ENCODE measurements at regions not wholly inside any gene's neighbourhood (a gene's known extent, or its start where the extent isn't known, plus 50 kb on each side); places are given as distances from the start of the nearest gene placed in this dataset.

DNA sequence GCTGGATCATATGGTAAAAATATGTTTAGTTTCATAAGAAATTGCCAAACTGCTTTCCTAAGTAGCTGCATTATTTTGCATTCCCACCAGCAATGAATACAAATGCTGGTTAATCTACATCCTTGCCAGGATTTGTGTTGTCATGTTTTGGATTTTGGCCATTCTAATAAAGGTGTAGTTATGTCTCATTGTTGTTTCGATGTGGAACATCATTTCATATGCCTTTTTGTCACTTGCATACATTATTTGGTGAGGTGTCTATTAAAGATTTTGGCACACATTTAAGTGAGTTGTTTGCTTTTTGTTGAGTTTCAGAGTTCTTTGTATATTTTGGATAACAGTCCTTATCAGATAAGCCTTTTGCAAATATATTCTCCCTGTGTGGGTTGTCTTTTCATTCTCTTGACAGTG lies 299.2 kb upstream of the TFPI start:
- TF ChIP-seq SP1 (IDR thresholded peaks at IDR 0.05) (no peak), TAF1 (conservative IDR thresholded peaks at IDR 0.05) (no peak), GABPA (IDR thresholded peaks at IDR 0.05 in 1 of 2, conservative IDR thresholded peaks at IDR 0.05 in 1 of 2) (no peak), RXRA (IDR thresholded peaks at IDR 0.05) (peak in 1 of 2 donors; percentile 10), JUND (IDR thresholded peaks at IDR 0.05) (no peak), HNF4A (conservative IDR thresholded peaks at IDR 0.05) (peak in 1 of 2 donors; percentile 10), FOXA1 (IDR thresholded peaks at IDR 0.05) (no peak), HNF4G (IDR thresholded peaks at IDR 0.05) (no peak), NR2F2 (IDR thresholded peaks at IDR 0.05) (no peak), FOXA2 (IDR thresholded peaks at IDR 0.05) (no peak)
- TF ChIP-seq, protein P1, sequence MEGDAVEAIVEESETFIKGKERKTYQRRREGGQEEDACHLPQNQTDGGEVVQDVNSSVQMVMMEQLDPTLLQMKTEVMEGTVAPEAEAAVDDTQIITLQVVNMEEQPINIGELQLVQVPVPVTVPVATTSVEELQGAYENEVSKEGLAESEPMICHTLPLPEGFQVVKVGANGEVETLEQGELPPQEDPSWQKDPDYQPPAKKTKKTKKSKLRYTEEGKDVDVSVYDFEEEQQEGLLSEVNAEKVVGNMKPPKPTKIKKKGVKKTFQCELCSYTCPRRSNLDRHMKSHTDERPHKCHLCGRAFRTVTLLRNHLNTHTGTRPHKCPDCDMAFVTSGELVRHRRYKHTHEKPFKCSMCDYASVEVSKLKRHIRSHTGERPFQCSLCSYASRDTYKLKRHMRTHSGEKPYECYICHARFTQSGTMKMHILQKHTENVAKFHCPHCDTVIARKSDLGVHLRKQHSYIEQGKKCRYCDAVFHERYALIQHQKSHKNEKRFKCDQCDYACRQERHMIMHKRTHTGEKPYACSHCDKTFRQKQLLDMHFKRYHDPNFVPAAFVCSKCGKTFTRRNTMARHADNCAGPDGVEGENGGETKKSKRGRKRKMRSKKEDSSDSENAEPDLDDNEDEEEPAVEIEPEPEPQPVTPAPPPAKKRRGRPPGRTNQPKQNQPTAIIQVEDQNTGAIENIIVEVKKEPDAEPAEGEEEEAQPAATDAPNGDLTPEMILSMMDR (IDR thresholded peaks at IDR 0.05; ENCODE audit: low read depth, low read length, missing input control): no peak
- TF ChIP-seq, protein P2, sequence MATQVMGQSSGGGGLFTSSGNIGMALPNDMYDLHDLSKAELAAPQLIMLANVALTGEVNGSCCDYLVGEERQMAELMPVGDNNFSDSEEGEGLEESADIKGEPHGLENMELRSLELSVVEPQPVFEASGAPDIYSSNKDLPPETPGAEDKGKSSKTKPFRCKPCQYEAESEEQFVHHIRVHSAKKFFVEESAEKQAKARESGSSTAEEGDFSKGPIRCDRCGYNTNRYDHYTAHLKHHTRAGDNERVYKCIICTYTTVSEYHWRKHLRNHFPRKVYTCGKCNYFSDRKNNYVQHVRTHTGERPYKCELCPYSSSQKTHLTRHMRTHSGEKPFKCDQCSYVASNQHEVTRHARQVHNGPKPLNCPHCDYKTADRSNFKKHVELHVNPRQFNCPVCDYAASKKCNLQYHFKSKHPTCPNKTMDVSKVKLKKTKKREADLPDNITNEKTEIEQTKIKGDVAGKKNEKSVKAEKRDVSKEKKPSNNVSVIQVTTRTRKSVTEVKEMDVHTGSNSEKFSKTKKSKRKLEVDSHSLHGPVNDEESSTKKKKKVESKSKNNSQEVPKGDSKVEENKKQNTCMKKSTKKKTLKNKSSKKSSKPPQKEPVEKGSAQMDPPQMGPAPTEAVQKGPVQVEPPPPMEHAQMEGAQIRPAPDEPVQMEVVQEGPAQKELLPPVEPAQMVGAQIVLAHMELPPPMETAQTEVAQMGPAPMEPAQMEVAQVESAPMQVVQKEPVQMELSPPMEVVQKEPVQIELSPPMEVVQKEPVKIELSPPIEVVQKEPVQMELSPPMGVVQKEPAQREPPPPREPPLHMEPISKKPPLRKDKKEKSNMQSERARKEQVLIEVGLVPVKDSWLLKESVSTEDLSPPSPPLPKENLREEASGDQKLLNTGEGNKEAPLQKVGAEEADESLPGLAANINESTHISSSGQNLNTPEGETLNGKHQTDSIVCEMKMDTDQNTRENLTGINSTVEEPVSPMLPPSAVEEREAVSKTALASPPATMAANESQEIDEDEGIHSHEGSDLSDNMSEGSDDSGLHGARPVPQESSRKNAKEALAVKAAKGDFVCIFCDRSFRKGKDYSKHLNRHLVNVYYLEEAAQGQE (IDR thresholded peaks at IDR 0.05): no peak
- TF ChIP-seq, protein P3, sequence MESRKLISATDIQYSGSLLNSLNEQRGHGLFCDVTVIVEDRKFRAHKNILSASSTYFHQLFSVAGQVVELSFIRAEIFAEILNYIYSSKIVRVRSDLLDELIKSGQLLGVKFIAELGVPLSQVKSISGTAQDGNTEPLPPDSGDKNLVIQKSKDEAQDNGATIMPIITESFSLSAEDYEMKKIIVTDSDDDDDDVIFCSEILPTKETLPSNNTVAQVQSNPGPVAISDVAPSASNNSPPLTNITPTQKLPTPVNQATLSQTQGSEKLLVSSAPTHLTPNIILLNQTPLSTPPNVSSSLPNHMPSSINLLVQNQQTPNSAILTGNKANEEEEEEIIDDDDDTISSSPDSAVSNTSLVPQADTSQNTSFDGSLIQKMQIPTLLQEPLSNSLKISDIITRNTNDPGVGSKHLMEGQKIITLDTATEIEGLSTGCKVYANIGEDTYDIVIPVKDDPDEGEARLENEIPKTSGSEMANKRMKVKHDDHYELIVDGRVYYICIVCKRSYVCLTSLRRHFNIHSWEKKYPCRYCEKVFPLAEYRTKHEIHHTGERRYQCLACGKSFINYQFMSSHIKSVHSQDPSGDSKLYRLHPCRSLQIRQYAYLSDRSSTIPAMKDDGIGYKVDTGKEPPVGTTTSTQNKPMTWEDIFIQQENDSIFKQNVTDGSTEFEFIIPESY (IDR thresholded peaks at IDR 0.05): no peak
- TF ChIP-seq, protein P4, sequence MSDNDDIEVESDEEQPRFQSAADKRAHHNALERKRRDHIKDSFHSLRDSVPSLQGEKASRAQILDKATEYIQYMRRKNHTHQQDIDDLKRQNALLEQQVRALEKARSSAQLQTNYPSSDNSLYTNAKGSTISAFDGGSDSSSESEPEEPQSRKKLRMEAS (IDR thresholded peaks at IDR 0.05): no peak
- H3K27ac ChIP-seq (ENCODE audit: low read depth in 1 of 2, low read length in 2 of 2): no peak overlapping the region
- peaks cover 4 to 24% (median 10%) of the 10 kb centered on the region in 4 donors for H3K4me1 ChIP-seq (ENCODE audit: control insufficient read depth in 4 of 4, insufficient read depth in 4 of 4, low read length in 3 of 4)
- H3K9ac ChIP-seq (ENCODE audit: low read depth in 1 of 2, low read length in 2 of 2): no peak overlapping the region
- no peak overlapping the region for H3K4me3 ChIP-seq (ENCODE audit: low read depth in 1 of 3, low read length in 3 of 3)
- 35% methylated on average over 1 of the region's 1 CpG for WGBS
- H3K27me3 ChIP-seq (ENCODE audit: control insufficient read depth in 4 of 4, insufficient read depth in 4 of 4, low read length in 3 of 4): no peaks in the 10 kb centered on the region
- H3K36me3 ChIP-seq (ENCODE audit: control insufficient read depth in 4 of 4, insufficient read depth in 3 of 4, low read depth in 1 of 4, low read length in 3 of 4): no peaks in the 10 kb centered on the region
- H3K9me3 ChIP-seq (ENCODE audit: control insufficient read depth in 4 of 4, low read length in 3 of 4): no peaks in the 10 kb centered on the region
- DNase-seq (ENCODE audit: low spot score): no peak

DNA sequence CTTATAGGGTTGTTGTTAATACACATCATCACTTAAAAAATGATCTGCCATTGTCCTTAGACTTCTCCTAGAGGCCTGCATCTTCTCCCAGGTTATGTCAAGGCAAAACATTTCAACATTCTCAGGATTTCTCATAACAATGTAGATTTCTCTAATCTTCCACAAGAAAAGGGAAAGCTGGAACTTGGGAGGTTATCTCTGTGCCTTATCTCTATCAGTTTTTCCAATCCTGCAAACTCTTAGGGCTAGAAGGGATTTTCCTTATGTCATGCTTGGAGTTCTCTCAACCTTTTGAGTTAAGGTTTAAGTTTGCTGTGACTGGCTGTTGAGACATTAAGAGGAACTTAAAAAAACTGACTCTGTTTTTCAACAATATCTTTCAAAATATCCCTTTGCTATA lies 300.6 kb upstream of the TFPI start:
- Histone ChIP-seq H3K27me3 (ENCODE audit: control insufficient read depth in 4 of 4, insufficient read depth in 4 of 4, low read length in 3 of 4) (no peaks in the 10 kb centered on the region), H3K27ac (ENCODE audit: low read depth in 1 of 2, low read length in 2 of 2) (no peak overlapping the region), H3K9ac (ENCODE audit: low read depth in 1 of 2, low read length in 2 of 2) (no peak overlapping the region), H3K9me3 (ENCODE audit: control insufficient read depth in 4 of 4, low read length in 3 of 4) (no peaks in the 10 kb centered on the region), H3K36me3 (ENCODE audit: control insufficient read depth in 4 of 4, insufficient read depth in 3 of 4, low read depth in 1 of 4, low read length in 3 of 4) (no peaks in the 10 kb centered on the region), H3K4me1 (ENCODE audit: control insufficient read depth in 4 of 4, insufficient read depth in 4 of 4, low read length in 3 of 4) (peaks cover 4 to 23% (median 10%) of the 10 kb centered on the region in 4 donors), H3K4me3 (ENCODE audit: low read depth in 1 of 3, low read length in 3 of 3) (no peak overlapping the region)
- TF ChIP-seq SP1 (IDR thresholded peaks at IDR 0.05) (no peak), GABPA (IDR thresholded peaks at IDR 0.05 in 1 of 2, conservative IDR thresholded peaks at IDR 0.05 in 1 of 2) (no peak)
- no peak for DNase-seq (ENCODE audit: low spot score)

All from liver (tissue), 8 donors.